ENCODE measurements at regions not wholly inside any gene's neighbourhood (a gene's known extent, or its start where the extent isn't known, plus 50 kb on each side); places are given as distances from the start of the nearest gene placed in this dataset.

- DNase-seq: no peak
Observed at GRCh38 chr21:28263974-28264373, 728.7 kb downstream of the LTN1 start.

GRCh38 chr21:28261298-28261697 is 731.4 kb downstream of the LTN1 start:
- no peak for DNase-seq

GRCh38 chr21:28257276-28257675 is 735.4 kb downstream of the LTN1 start:
- no peak for DNase-seq

GRCh38 chr21:28256837-28257236 is 735.8 kb downstream of the LTN1 start:
- DNase-seq: no peak

- no peak for DNase-seq
Observed at GRCh38 chr21:28256420-28256831, 736.3 kb downstream of the LTN1 start.

GRCh38 chr21:28253961-28254360 is 738.7 kb downstream of the LTN1 start:
- no peak for DNase-seq

GRCh38 chr21:28253338-28253737 is 739.3 kb downstream of the LTN1 start:
- DNase-seq: no peak

- no peak for DNase-seq
Observed at GRCh38 chr21:28252928-28253327, 739.7 kb downstream of the LTN1 start.

GRCh38 chr21:28250946-28251345 is 741.7 kb downstream of the LTN1 start:
- no peak for DNase-seq

- no peak for DNase-seq
Observed at GRCh38 chr21:28247454-28248020, 745.1 kb downstream of the LTN1 start.

GRCh38 chr21:28240586-28240985 is 752.1 kb downstream of the LTN1 start:
- no peak for DNase-seq

GRCh38 chr21:28239340-28239739 is 753.3 kb downstream of the LTN1 start:
- no peak for DNase-seq

GRCh38 chr21:28237661-28238060 is 755.0 kb downstream of the LTN1 start:
- DNase-seq: no peak

- peak; percentile 48 to 61 for DNase-seq
Observed at GRCh38 chr21:28235169-28235895, 757.3 kb downstream of the LTN1 start.

- DNase-seq: no peak
Observed at GRCh38 chr21:28234326-28234725, 758.4 kb downstream of the LTN1 start.

GRCh38 chr21:28233536-28234220 is 759.0 kb downstream of the LTN1 start:
- no peak for DNase-seq

GRCh38 chr21:28230559-28230958 is 762.1 kb downstream of the LTN1 start:
- DNase-seq: no peak

- peak in 1 of 2 experiments; percentile 1 for DNase-seq
Observed at GRCh38 chr21:28229814-28230213, 762.9 kb downstream of the LTN1 start.

GRCh38 chr21:28228636-28228995 is 764.1 kb downstream of the LTN1 start:
- DNase-seq: no peak

- no peak for DNase-seq
Observed at GRCh38 chr21:28227881-28228635, 764.6 kb downstream of the LTN1 start.

- DNase-seq: no peak
Observed at GRCh38 chr21:28226563-28226962, 766.1 kb downstream of the LTN1 start.

GRCh38 chr21:28224191-28224726 is 768.4 kb downstream of the LTN1 start:
- DNase-seq: no peak

GRCh38 chr21:28221984-28222383 is 770.7 kb downstream of the LTN1 start:
- no peak for DNase-seq

Measured in AML-193 (cell line).